ENCODE measurements at regions not wholly inside any gene's neighbourhood (a gene's known extent, or its start where the extent isn't known, plus 50 kb on each side); places are given as distances from the start of the nearest gene placed in this dataset.
"Not testable (repeated sequence)": the region's sequence is repeated elsewhere in the genome, so short reads cannot be mapped to it uniquely, and the experiment has no call there.

GRCh38 chr6:144633886-144634285, 348.8 kb downstream of the UTRN start:
- no peak for DNase-seq

- no peak for DNase-seq
Measured at GRCh38 chr6:144634371-144634770, 349.2 kb downstream of the UTRN start.

GRCh38 chr6:144635051-144635450, 349.9 kb downstream of the UTRN start:
- DNase-seq, result no peak

GRCh38 chr6:144636025-144636424, 350.9 kb downstream of the UTRN start:
- not testable (repeated sequence) for DNase-seq

- no peak for DNase-seq
Measured at GRCh38 chr6:144637541-144637940, 352.4 kb downstream of the UTRN start.

GRCh38 chr6:144639654-144640053, 354.5 kb downstream of the UTRN start:
- no peak for DNase-seq

GRCh38 chr6:144641286-144641685, 356.2 kb downstream of the UTRN start:
- no peak for DNase-seq

GRCh38 chr6:144644776-144645175, 359.6 kb downstream of the UTRN start:
- no peak for DNase-seq

- no peak for DNase-seq
Measured at GRCh38 chr6:144646093-144647056, 361.2 kb downstream of the UTRN start.

GRCh38 chr6:144647406-144647964, 362.4 kb downstream of the UTRN start:
- DNase-seq, result no peak

GRCh38 chr6:144647971-144648651, 363.0 kb downstream of the UTRN start:
- no peak for DNase-seq

GRCh38 chr6:144649085-144649484, 363.9 kb downstream of the UTRN start:
- no peak for DNase-seq

- DNase-seq, result no peak
Measured at GRCh38 chr6:144651234-144651633, 366.1 kb downstream of the UTRN start.

GRCh38 chr6:144652292-144652891, 367.3 kb downstream of the UTRN start:
- no peak for DNase-seq

- no peak for DNase-seq
Measured at GRCh38 chr6:144653885-144654505, 368.9 kb downstream of the UTRN start.

- DNase-seq, result no peak
Measured at GRCh38 chr6:144654506-144654905, 369.4 kb downstream of the UTRN start.

- no peak for DNase-seq
Measured at GRCh38 chr6:144655376-144655775, 370.2 kb downstream of the UTRN start.

- DNase-seq, result no peak
Measured at GRCh38 chr6:144657691-144658090, 372.6 kb downstream of the UTRN start.

- no peak for DNase-seq
Measured at GRCh38 chr6:144659202-144660182, 374.4 kb downstream of the UTRN start.

- no peak for DNase-seq
Measured at GRCh38 chr6:144660561-144661115, 375.5 kb downstream of the UTRN start.

GRCh38 chr6:144661116-144661806, 376.1 kb downstream of the UTRN start:
- peak; percentile 46 for DNase-seq
